Thyroid gland (tissue), 4 donors: ENCODE measurements at regions not wholly inside any gene's neighbourhood (a gene's known extent, or its start where the extent isn't known, plus 50 kb on each side); places are given as distances from the start of the nearest gene placed in this dataset.

Experiments used
- CTCF ChIP-seq, 6 experiments: fragments of 200-600 bp in 3 of 6; fragments of 450-650 bp in 3 of 6; sonication (generic) in 3 of 6; IDR thresholded peaks; one replicate each; pipeline ENCODE4 v1.5.1; 2016 to 2019; ENCODE audit warnings: antibody characterized with exemption in 6 of 6, mild to moderate bottlenecking in 2 of 6, inconsistent platforms in 1 of 6, moderate library complexity in 1 of 6
- POLR2A ChIP-seq, 2 donors: fragments of 450-650 bp; IDR thresholded peaks; one replicate each; pipeline ENCODE4 v1.6.1; 2017; ENCODE audit warnings: antibody characterized with exemption in 2 of 2, mild to moderate bottlenecking in 2 of 2, moderate library complexity in 1 of 2

- TF ChIP-seq CTCF (IDR thresholded peaks at IDR 0.05): no peak
- TF ChIP-seq POLR2A (IDR thresholded peaks at IDR 0.05): no peak
Observed at GRCh38 chr20:23143098-23143497, 57.0 kb upstream of the CD93 start.
